Naive B cell (primary cell): ENCODE measurements at regions not wholly inside any gene's neighbourhood (a gene's known extent, or its start where the extent isn't known, plus 50 kb on each side); places are given as distances from the start of the nearest gene placed in this dataset.

ENCODE experiments used
- ATAC-seq, 2 donors: fragments of 150-1000 bp; cut with Tn5 transposase; 2 replicates each; pipeline ENCODE4 v1.10.0; 2021; ENCODE audit warnings: low read depth in 2 of 2, mild to moderate bottlenecking in 2 of 2, moderate library complexity in 2 of 2
- DNase-seq: peaks from one replicate; pipeline ENCODE4 v3.0.0; 2022
- H3K27ac Mint-ChIP-seq, 6 donors: one replicate each; pipeline ENCODE4 v1.8.0; 2020 to 2022; ENCODE audit warnings: mild to moderate bottlenecking in 6 of 6, mixed read lengths in 6 of 6, moderate library complexity in 5 of 6, inconsistent platforms in 2 of 6
- H3K27me3 Mint-ChIP-seq, 3 donors: one replicate each; pipeline ENCODE4 v1.8.0; 2021 to 2022; ENCODE audit warnings: mixed read lengths in 3 of 3, mild to moderate bottlenecking in 1 of 3
- H3K36me3 Mint-ChIP-seq, 2 donors: one replicate each; pipeline ENCODE4 v1.8.0; 2020 to 2022; ENCODE audit warnings: mixed read lengths in 2 of 2, inconsistent platforms in 1 of 2, mild to moderate bottlenecking in 1 of 2
- H3K4me1 Mint-ChIP-seq, 3 donors: one replicate each; pipeline ENCODE4 v1.8.0; 2020 to 2022; ENCODE audit warnings: mixed read lengths in 3 of 3, inconsistent platforms in 1 of 3, mild to moderate bottlenecking in 1 of 3, moderate library complexity in 1 of 3
- H3K4me3 Mint-ChIP-seq, 8 donors: one replicate each; pipeline ENCODE4 v1.8.0; 2020 to 2022; ENCODE audit warnings: mild to moderate bottlenecking in 8 of 8, mixed read lengths in 8 of 8, moderate library complexity in 8 of 8, inconsistent platforms in 2 of 8
- H3K9me3 Mint-ChIP-seq, 7 donors: one replicate each; pipeline ENCODE4 v1.8.0; 2020 to 2022; ENCODE audit warnings: mixed read lengths in 7 of 7, mild to moderate bottlenecking in 5 of 7, inconsistent platforms in 2 of 7, moderate library complexity in 1 of 7

GRCh38 chr20:39399463-39399862 lies 437.3 kb downstream of the DHX35 start:
- Mint-ChIP-seq H3K9me3 (peaks cover 0 to 7% (median 0%) of the 10 kb centered on the region in 7 donors), H3K4me1 (no peaks in the 10 kb centered on the region), H3K27me3 (peaks cover 5 to 16% (median 13%) of the 10 kb centered on the region in 3 donors), H3K27ac (no peak overlapping the region), H3K4me3 (no peak overlapping the region), H3K36me3 (no peaks in the 10 kb centered on the region)
- no peak for DNase-seq
- ATAC-seq = no peak

DNA sequence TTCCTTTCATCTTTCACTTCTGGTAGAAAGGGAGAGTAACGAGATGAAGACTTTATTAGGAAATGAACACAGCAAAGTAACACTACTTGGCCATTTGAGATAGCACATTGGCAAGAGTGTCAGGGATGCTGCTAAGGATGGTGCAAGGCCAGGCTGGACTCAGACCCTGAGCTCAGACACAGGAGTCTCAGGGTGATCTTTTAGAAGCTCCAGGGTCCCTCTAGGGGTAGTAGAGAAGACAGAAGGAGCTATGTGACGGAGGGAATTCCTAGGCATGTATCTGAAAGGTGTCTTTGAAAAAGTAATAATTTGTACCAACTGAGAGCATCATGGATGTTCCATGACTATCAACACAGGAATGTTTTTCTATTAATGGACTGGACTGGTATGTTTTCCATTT lies 436.5 kb downstream of the DHX35 start:
- H3K27me3 Mint-ChIP-seq = peaks cover 9 to 13% (median 11%) of the 10 kb centered on the region in 3 donors

DNA sequence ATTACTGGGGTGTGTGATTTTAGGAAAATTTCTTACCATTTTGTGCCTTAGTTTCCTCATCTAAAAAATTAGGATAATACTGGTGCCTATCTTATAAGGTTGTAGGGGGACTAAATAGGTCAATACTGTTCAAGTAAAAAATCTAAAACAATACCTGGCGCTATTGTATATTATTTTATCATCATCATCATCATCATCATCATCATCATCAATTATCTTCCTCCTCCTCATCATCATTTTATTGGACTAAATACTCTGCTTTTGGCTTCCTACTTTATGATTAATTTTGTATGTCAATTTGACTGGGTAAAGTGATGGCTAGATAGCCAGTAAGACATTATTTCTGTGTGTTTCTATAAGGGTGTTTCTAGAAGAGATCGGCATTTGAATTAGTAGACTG lies 435.5 kb downstream of the DHX35 start:
- H3K27me3 Mint-ChIP-seq = peaks cover 9 to 13% (median 10%) of the 10 kb centered on the region in 3 donors
- no peak overlapping the region for H3K27ac Mint-ChIP-seq
- peaks cover 0 to 7% (median 0%) of the 10 kb centered on the region in 7 donors for H3K9me3 Mint-ChIP-seq
- H3K4me1 Mint-ChIP-seq = no peaks in the 10 kb centered on the region
- H3K4me3 Mint-ChIP-seq = no peak overlapping the region
- H3K36me3 Mint-ChIP-seq = no peaks in the 10 kb centered on the region
- ATAC-seq = no peak
- no peak for DNase-seq

More for the DNA sequence above, 436.5 kb downstream of the DHX35 start:
- no peak for ATAC-seq
- no peak for DNase-seq
- H3K4me3 Mint-ChIP-seq = no peak overlapping the region
- no peak overlapping the region for H3K27ac Mint-ChIP-seq
- no peaks in the 10 kb centered on the region for H3K36me3 Mint-ChIP-seq
- no peaks in the 10 kb centered on the region for H3K4me1 Mint-ChIP-seq
- H3K9me3 Mint-ChIP-seq = peaks cover 0 to 7% (median 0%) of the 10 kb centered on the region in 7 donors

DNA sequence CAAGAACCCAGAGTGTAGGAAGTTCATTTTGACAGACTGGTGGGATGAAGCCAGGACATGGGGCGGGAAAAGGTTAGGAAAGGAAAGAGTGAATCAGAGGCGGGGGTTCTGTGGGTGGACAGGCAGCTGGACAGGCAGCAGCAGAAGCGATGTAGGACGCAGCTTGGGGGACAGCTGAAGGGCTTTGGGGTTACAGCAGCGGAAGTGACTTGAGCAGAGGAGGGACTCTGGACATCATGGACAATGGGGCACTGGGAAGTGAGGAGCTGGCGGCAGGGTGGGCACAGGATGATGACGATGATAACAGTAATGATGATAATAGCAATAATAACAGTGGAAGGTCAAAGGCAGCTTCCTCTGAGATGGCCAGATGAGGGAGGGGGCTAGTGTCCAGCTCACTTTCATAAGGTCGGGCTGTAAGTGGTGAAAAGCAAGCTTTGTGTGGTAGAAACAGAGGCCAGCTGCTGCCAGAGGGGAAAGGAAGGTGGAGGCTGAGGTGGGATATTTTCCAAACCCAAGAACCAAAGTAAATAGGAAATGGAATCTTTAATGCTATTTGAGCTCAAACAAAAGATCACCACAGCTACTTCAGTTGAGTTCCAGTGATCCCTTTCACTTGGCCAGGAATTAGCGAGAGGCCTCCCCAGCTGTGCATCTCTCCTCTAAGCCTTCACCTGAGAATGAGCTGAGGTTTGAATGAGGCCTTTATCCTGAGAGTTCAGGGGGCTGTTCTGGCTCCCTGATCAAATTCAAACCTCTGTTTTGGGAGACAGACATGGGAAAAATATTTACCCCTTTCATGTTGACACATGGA lies 433.5 kb downstream of the DHX35 start:
- peaks cover 0 to 7% (median 0%) of the 10 kb centered on the region in 7 donors for H3K9me3 Mint-ChIP-seq
- no peaks in the 10 kb centered on the region for H3K36me3 Mint-ChIP-seq
- peaks cover 9 to 18% (median 14%) of the 10 kb centered on the region in 3 donors for H3K27me3 Mint-ChIP-seq
- H3K4me3 Mint-ChIP-seq = no peak overlapping the region
- H3K4me1 Mint-ChIP-seq = no peaks in the 10 kb centered on the region
- ATAC-seq (no peak), DNase-seq (no peak)
- H3K27ac Mint-ChIP-seq = no peak overlapping the region

DNA sequence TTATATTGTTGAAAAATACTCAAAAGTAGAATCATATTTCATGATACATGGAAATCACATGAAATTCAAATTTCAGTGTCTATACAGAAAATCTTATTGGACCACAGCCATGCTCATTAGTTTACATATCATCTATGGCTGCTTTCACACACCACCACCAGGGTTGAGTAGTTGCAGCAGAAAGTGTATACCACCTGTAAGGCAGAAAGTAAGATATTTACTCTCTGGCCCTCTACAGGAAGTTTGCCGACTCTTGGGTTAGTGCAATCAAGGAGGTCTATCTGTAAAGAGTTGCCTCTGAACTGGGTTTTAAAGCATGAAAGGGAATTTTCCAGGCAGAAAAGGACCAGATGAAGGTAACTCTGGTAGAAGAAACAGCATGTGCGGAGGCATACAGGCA lies 432.3 kb downstream of the DHX35 start:
- no peaks in the 10 kb centered on the region for H3K36me3 Mint-ChIP-seq
- no peak overlapping the region for H3K4me3 Mint-ChIP-seq
- no peak for DNase-seq
- H3K4me1 Mint-ChIP-seq = no peaks in the 10 kb centered on the region
- H3K27me3 Mint-ChIP-seq = peaks cover 9 to 20% (median 14%) of the 10 kb centered on the region in 3 donors
- no peak overlapping the region for H3K27ac Mint-ChIP-seq
- ATAC-seq = no peak
- H3K9me3 Mint-ChIP-seq = peaks cover 0 to 7% (median 0%) of the 10 kb centered on the region in 7 donors

- Mint-ChIP-seq H3K9me3 (peaks cover 0 to 1% (median 0%) of the 10 kb centered on the region in 7 donors), H3K36me3 (no peaks in the 10 kb centered on the region), H3K4me3 (no peak overlapping the region), H3K27ac (no peak overlapping the region), H3K27me3 (peaks cover 7 to 20% (median 14%) of the 10 kb centered on the region in 3 donors), H3K4me1 (no peaks in the 10 kb centered on the region)
- no peak for DNase-seq
- no peak for ATAC-seq
Observed at GRCh38 chr20:39390186-39390585, 428.0 kb downstream of the DHX35 start.

DNA sequence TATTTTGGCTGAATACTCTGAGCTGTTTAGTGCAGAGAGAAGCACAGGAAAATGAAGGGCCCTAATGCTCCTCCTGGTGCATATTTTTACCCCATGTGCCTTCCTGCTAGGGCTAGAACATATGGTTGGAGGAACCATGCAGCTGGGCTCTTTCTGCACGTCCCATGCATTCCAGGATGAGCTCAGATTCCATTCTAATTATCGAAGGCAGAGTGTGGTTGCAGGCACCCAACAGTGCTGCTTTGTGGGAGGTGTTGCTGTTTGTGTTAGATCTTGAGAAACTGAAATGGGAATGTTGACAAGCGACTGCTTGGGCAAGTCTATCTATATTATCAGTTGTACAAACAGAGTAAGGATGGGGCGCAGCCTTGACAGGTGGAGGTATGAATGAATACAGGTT lies 419.5 kb downstream of the DHX35 start:
- no peak overlapping the region for H3K27ac Mint-ChIP-seq
- no peak for DNase-seq
- ATAC-seq = no peak
- peaks cover 0 to 5% (median 0%) of the 10 kb centered on the region in 7 donors for H3K9me3 Mint-ChIP-seq
- peaks cover 0 to 6% (median 0%) of the 10 kb centered on the region in 3 donors for H3K27me3 Mint-ChIP-seq
- no peak overlapping the region for H3K4me3 Mint-ChIP-seq
- H3K4me1 Mint-ChIP-seq = no peaks in the 10 kb centered on the region
- H3K36me3 Mint-ChIP-seq = no peaks in the 10 kb centered on the region

- Mint-ChIP-seq H3K27ac (no peak overlapping the region), H3K36me3 (no peaks in the 10 kb centered on the region), H3K9me3 (peaks cover 0 to 9% (median 2%) of the 10 kb centered on the region in 7 donors), H3K4me1 (no peaks in the 10 kb centered on the region), H3K27me3 (peaks cover 0 to 6% (median 0%) of the 10 kb centered on the region in 3 donors), H3K4me3 (no peak overlapping the region)
- DNase-seq = no peak
- ATAC-seq = no peak
Observed at GRCh38 chr20:39378776-39379175, 416.6 kb downstream of the DHX35 start.

DNA sequence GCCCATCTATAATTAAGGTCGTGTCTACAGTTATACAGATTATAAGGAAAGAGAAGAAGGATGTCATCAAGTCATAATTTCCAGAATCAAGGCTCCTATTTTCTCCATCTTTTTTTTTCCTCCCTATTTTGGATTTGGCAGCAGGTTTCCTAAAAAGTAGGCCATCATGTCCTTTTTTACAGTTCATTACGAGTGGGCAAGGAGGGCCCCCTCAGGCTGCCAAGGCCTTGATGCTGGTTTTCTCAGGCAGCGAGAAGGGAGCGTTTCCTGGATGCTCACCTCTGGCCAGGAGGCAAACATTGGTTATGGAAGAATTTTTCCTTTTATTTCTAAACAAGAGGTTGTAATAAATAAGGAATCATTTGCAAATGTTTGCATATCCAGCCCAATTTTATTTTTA lies 414.6 kb downstream of the DHX35 start:
- DNase-seq (no peak), ATAC-seq (no peak)
- peaks cover 0 to 9% (median 2%) of the 10 kb centered on the region in 7 donors for H3K9me3 Mint-ChIP-seq
- no peaks in the 10 kb centered on the region for H3K27me3 Mint-ChIP-seq
- H3K36me3 Mint-ChIP-seq = no peaks in the 10 kb centered on the region
- no peak overlapping the region for H3K4me3 Mint-ChIP-seq
- H3K4me1 Mint-ChIP-seq = no peaks in the 10 kb centered on the region
- no peak overlapping the region for H3K27ac Mint-ChIP-seq

- DNase-seq = no peak
- ATAC-seq = no peak
- Mint-ChIP-seq H3K27ac (no peak overlapping the region), H3K9me3 (peaks cover 2 to 14% (median 4%) of the 10 kb centered on the region in 7 donors), H3K4me3 (no peak overlapping the region), H3K4me1 (no peaks in the 10 kb centered on the region), H3K36me3 (peaks cover 4 to 8% of the 10 kb centered on the region in 2 donors), H3K27me3 (peaks cover 13 to 32% (median 20%) of the 10 kb centered on the region in 3 donors)
Observed at GRCh38 chr20:39364320-39364719, 402.2 kb downstream of the DHX35 start.

GRCh38 chr20:39359981-39360620 lies 398.0 kb downstream of the DHX35 start:
- H3K27ac Mint-ChIP-seq = no peak overlapping the region
- H3K4me3 Mint-ChIP-seq = no peak overlapping the region
- ATAC-seq = no peak
- no peaks in the 10 kb centered on the region for H3K4me1 Mint-ChIP-seq
- peaks cover 5 to 10% (median 8%) of the 10 kb centered on the region in 3 donors for H3K27me3 Mint-ChIP-seq
- H3K36me3 Mint-ChIP-seq = no peaks in the 10 kb centered on the region
- H3K9me3 Mint-ChIP-seq = peaks cover 0 to 4% (median 0%) of the 10 kb centered on the region in 7 donors
- DNase-seq = no peak

DNA sequence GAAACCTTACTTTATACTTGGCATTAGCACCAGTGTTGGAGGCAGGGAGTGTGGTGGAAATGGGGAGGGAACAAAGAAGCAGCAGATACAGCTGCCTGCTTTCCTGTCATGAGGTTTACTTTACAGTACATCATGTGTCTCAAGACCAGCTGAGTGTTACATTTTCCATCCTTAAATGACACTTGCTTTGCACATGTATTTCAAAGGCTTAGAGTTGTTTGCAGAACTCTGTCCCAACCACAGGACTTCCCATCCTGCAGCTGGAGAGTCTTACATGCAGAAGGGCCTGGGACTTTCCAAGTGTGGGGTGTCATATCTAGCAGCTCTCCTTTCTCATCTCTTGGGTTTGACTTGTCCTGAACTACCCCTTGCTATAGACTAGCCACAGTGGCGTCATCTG lies 395.9 kb downstream of the DHX35 start:
- DNase-seq (no peak), ATAC-seq (no peak)
- H3K27me3 Mint-ChIP-seq = peaks cover 0 to 9% (median 5%) of the 10 kb centered on the region in 3 donors
- no peak overlapping the region for H3K27ac Mint-ChIP-seq
- peaks cover 0 to 6% (median 0%) of the 10 kb centered on the region in 7 donors for H3K9me3 Mint-ChIP-seq
- H3K36me3 Mint-ChIP-seq = no peaks in the 10 kb centered on the region
- no peak overlapping the region for H3K4me3 Mint-ChIP-seq
- H3K4me1 Mint-ChIP-seq = no peaks in the 10 kb centered on the region

DNA sequence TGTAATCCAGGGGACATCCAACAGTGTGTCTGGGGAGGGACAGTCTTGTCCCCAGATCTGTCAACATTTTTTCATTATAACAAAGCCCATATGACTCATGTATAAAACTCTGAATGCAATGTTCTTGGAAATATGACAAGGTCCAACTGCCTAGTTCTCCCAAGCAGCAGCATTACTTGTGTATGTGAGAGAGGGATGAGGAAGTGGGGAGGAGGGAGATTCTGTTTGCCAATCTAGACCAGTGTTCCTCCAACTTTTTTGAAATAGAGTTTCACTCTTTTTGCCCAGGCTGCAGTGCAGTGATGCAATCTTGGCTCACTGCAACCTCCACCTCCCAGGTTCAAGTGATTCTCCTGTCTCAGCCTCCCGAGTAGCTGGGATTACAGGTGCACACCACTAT lies 394.8 kb downstream of the DHX35 start:
- no peak for DNase-seq
- no peak for ATAC-seq
- Mint-ChIP-seq H3K9me3 (peaks cover 0 to 10% (median 3%) of the 10 kb centered on the region in 7 donors), H3K36me3 (no peaks in the 10 kb centered on the region), H3K4me1 (no peaks in the 10 kb centered on the region), H3K4me3 (no peak overlapping the region), H3K27me3 (peaks cover 0 to 9% (median 5%) of the 10 kb centered on the region in 3 donors), H3K27ac (no peak overlapping the region)

- ATAC-seq = no peak
- Mint-ChIP-seq H3K36me3 (peaks cover 8 to 9% of the 10 kb centered on the region in 2 donors), H3K27ac (no peak overlapping the region), H3K9me3 (peaks cover 9 to 44% (median 31%) of the 10 kb centered on the region in 7 donors), H3K4me1 (no peaks in the 10 kb centered on the region), H3K4me3 (no peak overlapping the region), H3K27me3 (peaks cover 0 to 22% (median 7%) of the 10 kb centered on the region in 3 donors)
- no peak for DNase-seq
Observed at GRCh38 chr20:39349240-39349639, 387.1 kb downstream of the DHX35 start.
